ENCODE measurements at regions not wholly inside any gene's neighbourhood (a gene's known extent, or its start where the extent isn't known, plus 50 kb on each side); places are given as distances from the start of the nearest gene placed in this dataset.
"Not testable (repeated sequence)": the region's sequence is repeated elsewhere in the genome, so short reads cannot be mapped to it uniquely, and the experiment has no call there.

- no peak for DNase-seq (ENCODE audit: low read depth)
- H3K4me3 ChIP-seq (ENCODE audit: low read depth, low read length) = no peak overlapping the region
- TF ChIP-seq CTCF (conservative IDR thresholded peaks at IDR 0.05; ENCODE audit: low read depth, low read length) = no peak
Measured at GRCh38 chr3:27610800-27611525, 111.2 kb downstream of the EOMES start.

GRCh38 chr3:27607370-27607769 is 114.8 kb downstream of the EOMES start:
- DNase-seq (ENCODE audit: low read depth) = peak; percentile 64
- no peak for TF ChIP-seq CTCF (conservative IDR thresholded peaks at IDR 0.05; ENCODE audit: low read depth, low read length)
- no peak overlapping the region for H3K4me3 ChIP-seq (ENCODE audit: low read depth, low read length)

- no peak for TF ChIP-seq CTCF (conservative IDR thresholded peaks at IDR 0.05; ENCODE audit: low read depth, low read length)
- DNase-seq (ENCODE audit: low read depth) = peak; percentile 47
- no peak overlapping the region for H3K4me3 ChIP-seq (ENCODE audit: low read depth, low read length)
Measured at GRCh38 chr3:27606537-27606936, 115.6 kb downstream of the EOMES start.

GRCh38 chr3:27601311-27601710 is 117.1 kb upstream of the SLC4A7 start:
- DNase-seq (ENCODE audit: low read depth); H3K4me3 ChIP-seq (ENCODE audit: low read depth, low read length): not testable (repeated sequence)

- DNase-seq (ENCODE audit: low read depth); H3K4me3 ChIP-seq (ENCODE audit: low read depth, low read length): not testable (repeated sequence)
Measured at GRCh38 chr3:27599741-27600140, 115.6 kb upstream of the SLC4A7 start.

- no peak overlapping the region for H3K4me3 ChIP-seq (ENCODE audit: low read depth, low read length)
- peak; percentile 50 for DNase-seq (ENCODE audit: low read depth)
- no peak for TF ChIP-seq CTCF (conservative IDR thresholded peaks at IDR 0.05; ENCODE audit: low read depth, low read length)
Measured at GRCh38 chr3:27596921-27597320, 112.7 kb upstream of the SLC4A7 start.

- H3K4me3 ChIP-seq (ENCODE audit: low read depth, low read length) = no peak overlapping the region
- TF ChIP-seq CTCF (conservative IDR thresholded peaks at IDR 0.05; ENCODE audit: low read depth, low read length) = no peak
- DNase-seq (ENCODE audit: low read depth) = peak; percentile 55
Measured at GRCh38 chr3:27596334-27596841, 112.2 kb upstream of the SLC4A7 start.

- H3K4me3 ChIP-seq (ENCODE audit: low read depth, low read length) = no peak overlapping the region
- no peak for TF ChIP-seq CTCF (conservative IDR thresholded peaks at IDR 0.05; ENCODE audit: low read depth, low read length)
- DNase-seq (ENCODE audit: low read depth) = peak; percentile 53
Measured at GRCh38 chr3:27594096-27594690, 110.0 kb upstream of the SLC4A7 start.
